GM03348 (cell line): ENCODE measurements at regions not wholly inside any gene's neighbourhood (a gene's known extent, or its start where the extent isn't known, plus 50 kb on each side); places are given as distances from the start of the nearest gene placed in this dataset.
A peak's percentile ranks its signal among the peaks of the same experiment; 100 is the strongest.

ENCODE experiments used
- DNase-seq: peaks from one replicate; pipeline ENCODE4 v3.0.0; 2012; ENCODE audit warnings: low spot score

DNA sequence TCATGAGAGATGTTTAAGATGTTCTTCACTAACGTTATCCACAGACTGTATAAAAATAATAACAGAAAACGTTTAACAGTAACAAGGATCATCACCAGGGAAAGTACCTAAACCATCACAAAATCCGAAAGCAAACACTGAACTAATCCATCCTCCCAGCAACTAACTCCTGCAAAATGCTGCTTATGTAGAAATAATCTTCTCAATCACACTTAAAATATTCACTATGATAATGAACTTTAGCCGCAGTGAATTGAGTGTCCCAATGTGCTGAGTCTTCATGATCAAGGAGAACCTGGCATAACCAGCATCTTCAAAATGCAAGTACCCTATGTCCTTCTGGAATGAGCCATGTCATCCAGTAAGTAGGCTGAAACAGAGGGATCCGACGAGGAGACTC lies 166.1 kb downstream of the LTN1 start:
- no peak for DNase-seq

- DNase-seq = no peak
Measured at GRCh38 chr21:28826021-28826420, 166.7 kb downstream of the LTN1 start.

DNA sequence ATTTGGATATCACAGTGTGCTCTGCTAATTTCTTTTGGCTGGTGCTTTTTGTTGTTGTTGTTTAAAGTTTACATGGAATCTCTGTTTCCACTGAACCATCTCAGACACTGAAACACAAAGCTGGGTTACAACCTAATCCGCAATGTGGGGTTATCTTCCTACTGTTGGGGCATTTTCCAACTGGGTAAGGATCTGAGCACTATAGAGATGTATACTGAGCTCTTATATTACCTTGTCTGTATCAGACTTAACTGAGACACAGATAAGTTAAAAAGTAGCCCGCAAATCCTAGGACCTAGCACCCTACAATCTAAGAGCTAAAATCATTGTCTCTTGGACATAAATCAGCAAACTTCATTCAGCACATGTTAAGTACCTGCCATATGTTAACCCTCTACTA lies 169.2 kb downstream of the LTN1 start:
- DNase-seq = no peak

DNA sequence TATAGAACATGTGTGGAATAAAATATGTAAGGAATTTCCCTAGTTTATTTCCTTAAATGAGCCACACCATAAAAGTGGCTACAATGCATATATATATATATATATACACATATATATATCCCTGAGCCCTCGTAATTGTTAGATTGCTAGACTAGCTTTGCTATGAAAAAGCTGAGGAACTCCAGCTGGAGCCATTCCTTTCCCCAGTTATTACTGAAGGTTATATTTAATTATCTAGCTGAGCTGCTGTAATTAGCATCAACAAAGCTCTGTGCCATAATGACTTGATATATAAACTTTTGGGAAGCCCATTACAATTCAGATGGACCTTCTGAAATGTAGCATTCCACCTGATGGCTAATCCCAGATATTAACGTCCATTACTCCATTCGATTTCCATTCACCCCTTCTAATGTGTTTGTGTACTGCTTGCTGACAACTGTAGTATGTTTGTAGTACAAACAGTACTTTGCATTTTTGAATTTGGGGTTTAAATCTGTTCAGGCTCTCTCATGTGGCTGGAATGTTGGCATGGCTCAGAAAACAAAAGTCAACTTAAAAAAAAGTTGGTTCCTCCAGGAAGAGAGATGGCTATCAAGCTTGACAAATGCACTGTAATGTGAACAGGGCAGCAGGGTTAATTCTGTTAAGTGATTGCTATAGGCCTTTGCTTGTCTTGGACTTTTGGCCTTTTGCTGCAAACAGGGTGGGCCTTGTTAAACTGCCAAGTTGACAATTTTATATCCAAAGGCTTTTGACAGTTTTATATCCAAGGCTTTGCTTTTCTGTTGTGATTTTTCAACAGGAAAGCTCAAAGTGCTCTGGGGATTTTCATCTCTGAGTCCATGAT lies 170.0 kb downstream of the LTN1 start:
- peak; percentile 34 for DNase-seq

DNA sequence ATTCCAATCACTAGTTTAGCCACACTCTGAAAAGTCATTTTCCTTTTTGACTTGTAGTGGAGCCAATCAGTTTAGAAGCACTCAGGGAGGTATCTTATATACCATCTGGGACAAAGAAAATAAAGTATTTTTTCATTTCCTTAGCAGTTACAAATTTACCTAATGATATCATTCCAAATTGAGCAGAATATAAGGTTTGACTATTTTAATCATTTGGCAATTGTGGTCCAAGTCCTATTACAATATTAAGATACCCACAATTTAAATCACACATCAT lies 170.6 kb downstream of the LTN1 start:
- DNase-seq = no peak

DNA sequence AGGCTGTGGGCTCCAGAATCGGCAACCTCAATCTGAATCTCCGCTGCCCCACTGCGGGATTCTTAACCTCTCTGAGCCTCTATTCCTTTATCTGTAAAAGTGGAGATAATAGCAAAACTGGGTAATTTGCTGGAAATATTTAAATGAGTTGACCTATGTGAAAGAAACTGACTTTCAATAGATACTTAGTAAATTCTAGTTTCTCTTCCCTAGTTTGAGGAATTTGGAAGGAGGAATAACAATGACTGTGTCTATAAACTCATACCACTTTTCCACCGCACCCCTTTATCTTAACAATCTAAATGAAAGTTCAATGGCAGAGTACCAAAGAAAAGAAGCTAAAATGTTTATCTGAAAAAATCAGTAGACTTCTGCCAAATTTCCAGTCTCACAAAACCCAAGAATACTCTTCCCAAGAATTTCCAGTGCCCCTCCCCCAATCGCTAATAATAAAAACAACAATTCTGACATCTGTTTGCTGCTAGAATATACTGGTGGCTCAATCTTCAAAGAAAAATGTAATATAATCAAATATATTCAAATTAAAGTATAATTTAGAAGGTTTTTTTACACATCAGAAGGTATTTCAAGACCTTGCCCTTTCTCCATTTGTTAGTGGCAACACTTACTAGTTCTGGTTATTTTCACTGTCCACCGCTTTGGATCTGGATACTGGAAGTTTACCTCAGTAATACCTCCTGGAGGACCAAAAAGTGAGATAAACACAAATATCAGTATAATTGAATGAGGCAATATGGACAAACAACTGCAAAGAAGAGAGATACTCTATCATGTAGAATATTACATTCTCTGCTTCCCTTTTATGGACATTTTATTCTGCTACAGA lies 171.2 kb downstream of the LTN1 start:
- no peak for DNase-seq

DNA sequence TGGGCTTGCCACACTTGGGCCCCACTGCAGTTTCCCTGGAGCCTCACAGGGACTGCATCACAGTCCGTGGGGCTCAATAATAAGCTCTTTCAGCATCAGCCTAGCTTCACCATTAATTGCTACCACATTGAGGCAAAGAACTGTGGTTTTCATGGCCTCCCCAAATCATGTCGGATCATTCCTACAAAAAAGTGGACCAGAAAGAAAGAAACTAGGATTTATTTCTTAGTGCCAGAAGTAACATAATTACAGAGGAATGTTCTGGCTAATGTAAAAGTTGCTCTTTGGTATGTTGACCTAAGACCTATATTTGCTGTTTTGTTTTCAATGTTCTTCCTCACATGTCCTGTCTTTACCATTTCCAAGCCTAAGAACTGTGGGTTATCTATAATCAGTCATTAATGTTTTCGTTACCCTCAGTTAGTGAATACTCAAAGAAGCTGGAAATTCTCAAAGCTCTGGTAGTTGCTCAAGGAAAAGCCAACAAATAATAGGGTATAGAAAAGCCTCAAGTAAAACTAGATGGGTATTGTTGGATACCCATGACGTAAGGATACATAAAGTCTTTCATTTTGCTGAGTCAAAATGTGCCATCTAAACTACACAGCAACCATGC lies 173.9 kb downstream of the LTN1 start:
- peak; percentile 44 for DNase-seq

GRCh38 chr21:28817871-28818270 lies 174.8 kb downstream of the LTN1 start:
- DNase-seq = no peak

DNA sequence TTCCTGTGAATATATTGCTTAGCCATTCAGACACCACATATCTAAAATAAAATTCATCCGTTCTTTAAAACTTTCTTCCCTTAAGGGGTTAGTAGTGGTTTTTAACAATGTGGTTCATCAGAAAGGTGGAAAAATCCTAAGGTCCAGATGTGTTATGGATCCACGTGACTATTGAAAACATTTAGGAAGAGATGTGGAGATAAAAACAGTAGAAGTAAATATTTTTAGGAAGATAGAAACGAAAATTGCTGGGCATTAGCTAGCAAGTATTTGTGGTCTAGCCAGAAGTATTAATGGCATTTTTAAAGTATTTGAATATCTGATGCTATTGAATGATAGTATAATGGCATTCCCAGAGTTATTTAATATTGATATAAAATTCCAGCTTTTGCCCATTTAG lies 180.8 kb downstream of the LTN1 start:
- DNase-seq = no peak

DNA sequence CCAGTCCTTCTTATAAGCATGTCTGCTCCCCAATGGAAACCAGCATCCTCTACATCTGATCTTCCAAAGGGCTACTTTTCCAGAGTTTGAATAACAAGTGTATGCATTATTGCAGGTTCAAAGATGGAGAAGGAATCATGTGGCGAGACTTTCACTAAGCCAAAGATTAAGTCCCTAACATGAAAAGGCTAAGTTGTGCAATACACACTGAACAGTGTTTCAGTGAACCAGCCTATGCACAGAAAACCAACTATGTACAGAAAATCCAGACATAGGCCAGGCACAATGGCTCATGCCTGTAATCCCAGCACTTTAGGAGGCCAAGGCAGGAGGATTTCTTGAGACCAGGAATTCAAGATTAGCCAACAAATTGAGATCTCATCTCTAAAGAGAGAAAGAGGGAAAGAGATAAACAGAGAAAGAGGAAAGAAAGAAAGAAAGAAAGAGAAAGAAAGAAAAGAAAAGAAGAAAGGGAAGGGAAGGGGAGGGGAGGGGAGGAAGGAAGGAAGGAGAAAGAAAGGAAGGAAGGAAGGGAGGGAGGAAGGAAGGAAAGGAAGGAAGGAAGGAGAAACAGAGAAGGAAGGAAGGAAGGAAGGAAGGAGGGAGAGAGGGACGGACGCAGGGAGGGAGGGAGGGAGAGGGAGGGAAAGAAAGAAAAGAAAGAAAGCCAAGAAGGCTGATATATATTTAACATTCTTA lies 181.7 kb downstream of the LTN1 start:
- no peak for DNase-seq

- DNase-seq = peak; percentile 59
Measured at GRCh38 chr21:28805885-28806284, 186.8 kb downstream of the LTN1 start.

DNA sequence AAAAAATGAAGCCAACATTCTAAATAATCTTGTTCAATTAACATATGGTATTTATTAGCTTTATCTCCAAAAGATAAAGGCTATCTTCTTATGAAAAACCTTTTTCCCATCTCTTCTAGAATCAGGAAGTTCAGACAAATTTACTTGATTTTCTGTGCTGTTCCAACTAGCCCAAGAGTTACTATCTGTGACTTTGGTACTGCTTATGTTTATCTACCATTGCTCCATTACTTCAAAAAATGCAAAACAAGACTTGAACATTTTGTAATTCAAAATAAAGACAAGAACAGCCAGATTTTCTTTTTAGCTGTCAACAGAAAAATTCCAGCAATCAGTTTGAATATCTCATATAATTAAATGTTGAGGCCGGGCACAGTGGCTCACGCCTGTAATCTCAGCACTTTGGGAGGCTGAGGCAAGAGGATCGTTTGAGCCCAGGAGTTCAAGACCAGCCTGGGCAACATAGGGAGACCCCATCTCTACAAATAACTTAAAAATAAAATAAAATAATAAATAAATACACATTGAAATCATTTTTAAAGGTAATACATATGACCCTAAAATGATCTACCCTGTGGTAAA lies 188.5 kb downstream of the LTN1 start:
- no peak for DNase-seq

GRCh38 chr21:28801906-28802305 lies 190.8 kb downstream of the LTN1 start:
- DNase-seq = no peak

DNA sequence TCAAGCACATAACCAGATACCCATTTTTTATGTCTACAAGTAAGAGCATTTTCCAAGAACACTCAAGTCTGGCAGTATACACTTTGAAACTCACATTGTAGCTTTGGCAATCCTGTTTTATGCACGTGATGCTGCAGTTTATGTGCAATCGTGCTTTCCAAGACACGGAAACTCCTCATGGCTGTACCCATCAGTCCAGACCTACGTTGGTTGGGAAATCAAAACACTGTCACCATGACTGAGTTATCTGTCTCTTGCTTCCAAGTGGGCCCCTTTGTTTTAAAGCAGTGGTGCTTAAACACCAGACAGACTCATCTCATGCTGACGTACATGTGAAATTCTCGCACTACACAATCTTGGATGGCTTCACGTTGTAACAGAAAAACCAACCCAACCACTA lies 192.8 kb downstream of the LTN1 start:
- no peak for DNase-seq

DNA sequence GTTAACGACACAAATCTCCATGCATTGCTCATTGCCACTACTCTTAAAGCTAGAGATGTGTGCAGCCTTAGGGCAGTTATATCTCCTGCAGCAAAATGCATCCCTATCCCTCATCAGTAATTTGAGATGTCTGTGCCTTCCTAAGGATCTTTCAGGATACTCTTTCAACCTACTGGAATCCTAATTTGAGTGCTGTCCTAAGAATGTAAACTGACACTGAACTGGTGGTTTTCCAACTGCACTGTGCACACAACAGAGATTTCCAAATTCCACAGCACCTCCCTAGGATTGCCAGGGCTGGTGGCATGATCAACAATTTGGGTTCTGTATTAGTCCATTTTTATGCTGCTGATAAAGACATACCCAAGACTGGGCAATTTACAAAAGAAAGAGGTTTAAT lies 193.9 kb downstream of the LTN1 start:
- peak; percentile 10 for DNase-seq

GRCh38 chr21:28795251-28795650 lies 197.4 kb downstream of the LTN1 start:
- DNase-seq = no peak

DNA sequence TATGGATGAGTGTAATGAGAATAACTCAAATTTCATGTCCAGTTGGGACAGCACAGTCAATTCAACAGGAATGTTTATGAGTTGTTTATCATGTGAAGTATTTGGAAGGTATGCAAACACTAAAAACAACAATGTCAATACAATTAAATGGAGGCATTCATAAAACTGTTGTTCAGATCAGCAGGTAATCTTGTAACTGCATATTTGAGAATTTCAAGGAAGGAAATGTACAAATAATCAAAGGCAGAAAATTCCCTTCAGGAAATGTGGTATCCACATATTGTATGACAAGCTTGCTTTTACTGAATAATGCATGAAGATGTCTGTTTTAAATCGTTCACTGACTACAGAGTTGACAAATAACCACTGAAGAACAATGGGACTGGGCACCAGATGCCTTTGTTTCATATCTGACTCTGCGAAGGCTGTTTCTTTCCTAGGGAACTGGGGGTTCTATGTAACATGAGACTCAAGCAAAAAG lies 198.3 kb downstream of the LTN1 start:
- DNase-seq = no peak

DNA sequence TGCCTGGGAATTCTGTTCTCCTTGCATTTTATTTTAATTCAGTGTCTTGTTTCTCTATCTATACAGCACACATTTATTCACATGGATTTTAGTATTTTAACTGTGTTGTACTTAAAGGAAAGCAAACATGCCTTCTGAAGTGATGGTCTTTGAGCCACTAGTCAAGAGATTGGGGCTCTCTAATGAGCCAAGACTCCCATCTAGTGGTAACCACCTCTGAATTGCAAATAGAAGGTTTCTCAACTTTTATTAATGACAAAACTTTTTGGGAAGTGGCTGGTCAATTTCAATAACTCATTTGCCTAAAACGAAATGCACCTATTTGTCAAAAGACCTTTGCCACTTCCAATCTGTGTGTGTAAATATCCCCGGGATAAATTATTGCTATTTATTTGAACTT lies 199.6 kb downstream of the LTN1 start:
- peak; percentile 48 for DNase-seq

- DNase-seq = no peak
Measured at GRCh38 chr21:28791595-28792282, 200.9 kb downstream of the LTN1 start.

- DNase-seq = no peak
Measured at GRCh38 chr21:28790335-28790734, 202.3 kb downstream of the LTN1 start.

GRCh38 chr21:28789523-28789922 lies 203.2 kb downstream of the LTN1 start:
- DNase-seq = no peak
